ENCODE measurements at regions not wholly inside any gene's neighbourhood (a gene's known extent, or its start where the extent isn't known, plus 50 kb on each side); places are given as distances from the start of the nearest gene placed in this dataset.
"Not testable (repeated sequence)": the region's sequence is repeated elsewhere in the genome, so short reads cannot be mapped to it uniquely, and the experiment has no call there.

- Histone ChIP-seq H3K4me1 (ENCODE audit: insufficient read depth, low read length, severe bottlenecking) (peaks cover 4% of the 10 kb centered on the region), H3K79me2 (ENCODE audit: insufficient read depth, low read length) (no peaks in the 10 kb centered on the region), H4K20me1 (ENCODE audit: insufficient read depth, low read length) (no peaks in the 10 kb centered on the region), H3K4me3 (ENCODE audit: low read depth, low read length, poor library complexity, severe bottlenecking) (no peak overlapping the region), H3K4me2 (ENCODE audit: low read length) (no peak overlapping the region), H3K9me3 (ENCODE audit: low read length) (no peaks in the 10 kb centered on the region), H2AFZ (ENCODE audit: low read length) (no peak overlapping the region), H3K9me2 (ENCODE audit: low read depth, low read length) (no peaks in the 10 kb centered on the region), H3K9ac (ENCODE audit: low read length) (no peak overlapping the region), H3K27ac (ENCODE audit: low read depth, low read length, poor library complexity, severe bottlenecking) (no peak overlapping the region), H3K36me3 (ENCODE audit: insufficient read depth, low read length) (no peaks in the 10 kb centered on the region), H3F3A (ENCODE audit: insufficient read depth, low read length) (no peaks in the 10 kb centered on the region), H3K27me3 (ENCODE audit: insufficient read depth, low read length) (no peaks in the 10 kb centered on the region)
- no peak for TF ChIP-seq EZH2 (IDR thresholded peaks at IDR 0.05; ENCODE audit: borderline replicate concordance, low read length)
Measured at GRCh38 chr1:221594576-221594975, 147.3 kb downstream of the DUSP10 start.

DNA sequence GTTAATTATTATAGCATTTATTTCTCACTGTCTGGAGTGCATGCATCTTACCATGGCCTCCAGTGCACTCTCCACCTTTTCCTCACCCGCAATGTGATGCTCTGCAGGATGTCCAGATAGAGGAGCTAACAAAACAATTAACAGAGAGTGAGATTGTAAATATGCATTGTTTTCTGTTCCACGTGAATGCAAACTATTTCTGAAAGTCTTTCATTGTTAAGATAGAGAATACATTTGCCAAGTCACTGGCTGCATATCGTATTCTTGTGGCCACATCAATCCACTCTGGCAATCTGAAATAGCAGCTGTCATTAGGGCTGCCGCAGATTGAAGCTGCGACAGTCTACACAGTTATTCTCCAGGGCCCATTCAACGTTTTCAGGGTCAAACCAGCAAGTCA, 143.8 kb downstream of the DUSP10 start:
- Histone ChIP-seq H3K36me3 (ENCODE audit: insufficient read depth, low read length) (no peaks in the 10 kb centered on the region), H3K4me3 (ENCODE audit: low read depth, low read length, poor library complexity, severe bottlenecking) (no peak overlapping the region), H3K9me3 (ENCODE audit: low read length) (no peaks in the 10 kb centered on the region), H3K27me3 (ENCODE audit: insufficient read depth, low read length) (no peaks in the 10 kb centered on the region), H3F3A (ENCODE audit: insufficient read depth, low read length) (no peaks in the 10 kb centered on the region), H2AFZ (ENCODE audit: low read length) (no peak overlapping the region), H3K9me2 (ENCODE audit: low read depth, low read length) (no peaks in the 10 kb centered on the region), H3K79me2 (ENCODE audit: insufficient read depth, low read length) (no peaks in the 10 kb centered on the region), H3K9ac (ENCODE audit: low read length) (no peak overlapping the region), H3K4me2 (ENCODE audit: low read length) (no peak overlapping the region), H3K27ac (ENCODE audit: low read depth, low read length, poor library complexity, severe bottlenecking) (no peak overlapping the region), H4K20me1 (ENCODE audit: insufficient read depth, low read length) (no peaks in the 10 kb centered on the region), H3K4me1 (ENCODE audit: insufficient read depth, low read length, severe bottlenecking) (peaks cover 4% of the 10 kb centered on the region)
- TF ChIP-seq EZH2 (IDR thresholded peaks at IDR 0.05; ENCODE audit: borderline replicate concordance, low read length): no peak

- TF ChIP-seq, protein P1, sequence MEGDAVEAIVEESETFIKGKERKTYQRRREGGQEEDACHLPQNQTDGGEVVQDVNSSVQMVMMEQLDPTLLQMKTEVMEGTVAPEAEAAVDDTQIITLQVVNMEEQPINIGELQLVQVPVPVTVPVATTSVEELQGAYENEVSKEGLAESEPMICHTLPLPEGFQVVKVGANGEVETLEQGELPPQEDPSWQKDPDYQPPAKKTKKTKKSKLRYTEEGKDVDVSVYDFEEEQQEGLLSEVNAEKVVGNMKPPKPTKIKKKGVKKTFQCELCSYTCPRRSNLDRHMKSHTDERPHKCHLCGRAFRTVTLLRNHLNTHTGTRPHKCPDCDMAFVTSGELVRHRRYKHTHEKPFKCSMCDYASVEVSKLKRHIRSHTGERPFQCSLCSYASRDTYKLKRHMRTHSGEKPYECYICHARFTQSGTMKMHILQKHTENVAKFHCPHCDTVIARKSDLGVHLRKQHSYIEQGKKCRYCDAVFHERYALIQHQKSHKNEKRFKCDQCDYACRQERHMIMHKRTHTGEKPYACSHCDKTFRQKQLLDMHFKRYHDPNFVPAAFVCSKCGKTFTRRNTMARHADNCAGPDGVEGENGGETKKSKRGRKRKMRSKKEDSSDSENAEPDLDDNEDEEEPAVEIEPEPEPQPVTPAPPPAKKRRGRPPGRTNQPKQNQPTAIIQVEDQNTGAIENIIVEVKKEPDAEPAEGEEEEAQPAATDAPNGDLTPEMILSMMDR (IDR thresholded peaks at IDR 0.05; ENCODE audit: low read length): no peak
- TF ChIP-seq EZH2 (IDR thresholded peaks at IDR 0.05; ENCODE audit: borderline replicate concordance, low read length): no peak
Measured at GRCh38 chr1:221601166-221601565, 140.7 kb downstream of the DUSP10 start.

DNA sequence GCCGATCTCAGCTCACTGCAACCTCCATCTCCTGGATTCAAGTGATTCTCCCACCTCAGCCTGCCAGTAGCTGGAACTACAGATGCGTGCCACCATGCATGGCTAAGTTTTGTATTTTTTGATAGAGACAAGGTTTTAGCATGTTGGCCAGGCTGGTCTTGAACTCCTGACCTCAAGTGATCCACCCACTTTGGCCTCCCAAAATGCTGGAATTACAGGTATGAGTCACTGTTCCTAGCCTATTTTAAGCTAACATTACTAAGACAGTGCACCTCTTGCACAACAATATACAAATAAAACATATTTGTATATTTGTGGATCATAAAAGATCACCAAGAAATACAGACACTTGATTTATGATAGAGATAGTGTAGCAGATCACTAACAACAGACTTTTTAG, 139.1 kb downstream of the DUSP10 start:
- Histone ChIP-seq H3K36me3 (ENCODE audit: insufficient read depth, low read length) (no peaks in the 10 kb centered on the region), H3K4me3 (ENCODE audit: low read depth, low read length, poor library complexity, severe bottlenecking) (no peak overlapping the region)

More at GRCh38 chr1:221601166-221601565, 140.7 kb downstream of the DUSP10 start:
- H3K79me2 ChIP-seq (ENCODE audit: insufficient read depth, low read length): no peaks in the 10 kb centered on the region
- no peak overlapping the region for H3K4me2 ChIP-seq (ENCODE audit: low read length)
- no peak overlapping the region for H2AFZ ChIP-seq (ENCODE audit: low read length)
- H3K4me1 ChIP-seq (ENCODE audit: insufficient read depth, low read length, severe bottlenecking): no peaks in the 10 kb centered on the region
- no peak overlapping the region for H3K9ac ChIP-seq (ENCODE audit: low read length)
- no peak overlapping the region for H3K27ac ChIP-seq (ENCODE audit: low read depth, low read length, poor library complexity, severe bottlenecking)
- no peaks in the 10 kb centered on the region for H3K36me3 ChIP-seq (ENCODE audit: insufficient read depth, low read length)
- H3K9me2 ChIP-seq (ENCODE audit: low read depth, low read length): no peaks in the 10 kb centered on the region
- H3K9me3 ChIP-seq (ENCODE audit: low read length): no peaks in the 10 kb centered on the region
- no peak overlapping the region for H3K4me3 ChIP-seq (ENCODE audit: low read depth, low read length, poor library complexity, severe bottlenecking)
- H4K20me1 ChIP-seq (ENCODE audit: insufficient read depth, low read length): no peaks in the 10 kb centered on the region
- no peaks in the 10 kb centered on the region for H3F3A ChIP-seq (ENCODE audit: insufficient read depth, low read length)
- no peaks in the 10 kb centered on the region for H3K27me3 ChIP-seq (ENCODE audit: insufficient read depth, low read length)

GRCh38 chr1:221604390-221604789, 137.5 kb downstream of the DUSP10 start:
- H3F3A ChIP-seq (ENCODE audit: insufficient read depth, low read length); H3K9me3 ChIP-seq (ENCODE audit: low read length); H3K79me2 ChIP-seq (ENCODE audit: insufficient read depth, low read length); H3K9ac ChIP-seq (ENCODE audit: low read length); H3K4me1 ChIP-seq (ENCODE audit: insufficient read depth, low read length, severe bottlenecking); H3K27me3 ChIP-seq (ENCODE audit: insufficient read depth, low read length); H3K4me2 ChIP-seq (ENCODE audit: low read length); H3K36me3 ChIP-seq (ENCODE audit: insufficient read depth, low read length); H2AFZ ChIP-seq (ENCODE audit: low read length); H3K27ac ChIP-seq (ENCODE audit: low read depth, low read length, poor library complexity, severe bottlenecking); H3K9me2 ChIP-seq (ENCODE audit: low read depth, low read length); H4K20me1 ChIP-seq (ENCODE audit: insufficient read depth, low read length); H3K4me3 ChIP-seq (ENCODE audit: low read depth, low read length, poor library complexity, severe bottlenecking): not testable (repeated sequence)

More for the DNA sequence above, 139.1 kb downstream of the DUSP10 start:
- Histone ChIP-seq H3K9me3 (ENCODE audit: low read length) (no peaks in the 10 kb centered on the region), H2AFZ (ENCODE audit: low read length) (no peak overlapping the region), H3K27ac (ENCODE audit: low read depth, low read length, poor library complexity, severe bottlenecking) (no peak overlapping the region), H3K79me2 (ENCODE audit: insufficient read depth, low read length) (no peaks in the 10 kb centered on the region), H3F3A (ENCODE audit: insufficient read depth, low read length) (no peaks in the 10 kb centered on the region), H3K9me2 (ENCODE audit: low read depth, low read length) (no peaks in the 10 kb centered on the region), H3K4me2 (ENCODE audit: low read length) (no peak overlapping the region), H3K27me3 (ENCODE audit: insufficient read depth, low read length) (no peaks in the 10 kb centered on the region), H4K20me1 (ENCODE audit: insufficient read depth, low read length) (no peaks in the 10 kb centered on the region), H3K9ac (ENCODE audit: low read length) (no peak overlapping the region), H3K4me1 (ENCODE audit: insufficient read depth, low read length, severe bottlenecking) (no peaks in the 10 kb centered on the region)
- TF ChIP-seq, protein P1 (IDR thresholded peaks at IDR 0.05; ENCODE audit: low read length): no peak
- no peak for TF ChIP-seq EZH2 (IDR thresholded peaks at IDR 0.05; ENCODE audit: borderline replicate concordance, low read length)
